Ishikawa (cell line): ENCODE measurements at regions not wholly inside any gene's neighbourhood (a gene's known extent, or its start where the extent isn't known, plus 50 kb on each side); places are given as distances from the start of the nearest gene placed in this dataset.

Source experiments
- CEBPB ChIP-seq: IDR thresholded peaks from 2 replicates; pipeline ENCODE4 v1.6.1; 2012
- CREB1 ChIP-seq: IDR thresholded peaks from 2 replicates; pipeline ENCODE4 v1.6.1; 2012; ENCODE audit warnings: low read depth
- EGR1 ChIP-seq: IDR thresholded peaks from 2 replicates; pipeline ENCODE4 v1.6.1; 2012
- EP300 ChIP-seq: IDR thresholded peaks from 2 replicates; pipeline ENCODE4 v1.6.1; 2012; ENCODE audit warnings: borderline replicate concordance
- FOXM1 ChIP-seq: IDR thresholded peaks from 2 replicates; pipeline ENCODE4 v1.6.1; 2012; ENCODE audit warnings: low read depth, borderline replicate concordance
- MAX ChIP-seq: IDR thresholded peaks from 2 replicates; pipeline ENCODE4 v1.6.1; 2012
- NFIC ChIP-seq: IDR thresholded peaks from 2 replicates; pipeline ENCODE4 v1.6.1; 2012
- RAD21 ChIP-seq: IDR thresholded peaks from 2 replicates; pipeline ENCODE4 v1.6.1; 2012; ENCODE audit warnings: low read depth
- REST ChIP-seq: IDR thresholded peaks from 2 replicates; pipeline ENCODE4 v1.6.1; 2012; ENCODE audit warnings: low read depth, mild to moderate bottlenecking
- TAF1 ChIP-seq: IDR thresholded peaks from 2 replicates; pipeline ENCODE4 v1.6.1; 2012; ENCODE audit warnings: low read depth, mild to moderate bottlenecking
- TCF12 ChIP-seq: IDR thresholded peaks from 2 replicates; pipeline ENCODE4 v1.6.1; 2012; ENCODE audit warnings: low read depth
- TEAD4 ChIP-seq: IDR thresholded peaks from 2 replicates; pipeline ENCODE4 v1.6.1; 2012
- USF1 ChIP-seq: IDR thresholded peaks from 2 replicates; pipeline ENCODE4 v1.6.1; 2012
- YY1 ChIP-seq: IDR thresholded peaks from 2 replicates; pipeline ENCODE4 v1.6.1; 2012; ENCODE audit warnings: low read depth
- ZBTB7A ChIP-seq: IDR thresholded peaks from 2 replicates; pipeline ENCODE4 v1.6.1; 2012; ENCODE audit warnings: low read depth

- TF ChIP-seq REST (no peak), ZBTB7A (no peak), MAX (no peak), EP300 (no peak), YY1 (no peak), TEAD4 (no peak), FOXM1 (no peak)
Measured at GRCh38 chr10:55065185-55065584, 264.2 kb upstream of the PCDH15 start.

- no peak for TF ChIP-seq EP300
- no peak for TF ChIP-seq EGR1
Measured at GRCh38 chr10:55063811-55064210, 262.8 kb upstream of the PCDH15 start.

GRCh38 chr10:55062349-55062748, 261.3 kb upstream of the PCDH15 start:
- TF ChIP-seq EP300 (no peak), ZBTB7A (no peak)

- TF ChIP-seq ZBTB7A (no peak), FOXM1 (no peak), NFIC (no peak), RAD21 (no peak), TEAD4 (no peak)
Measured at GRCh38 chr10:55058800-55059199, 257.8 kb upstream of the PCDH15 start.

- no peak for TF ChIP-seq CEBPB
- TF ChIP-seq TAF1, result no peak
- no peak for TF ChIP-seq YY1
- no peak for TF ChIP-seq REST
Measured at GRCh38 chr10:55051515-55051914, 250.5 kb upstream of the PCDH15 start.

- TF ChIP-seq EGR1 (no peak), EP300 (no peak), TEAD4 (no peak), YY1 (no peak), FOXM1 (no peak), TCF12 (no peak), CREB1 (no peak), TAF1 (no peak), USF1 (no peak), CEBPB (no peak), ZBTB7A (no peak), REST (no peak), MAX (no peak), RAD21 (no peak), NFIC (no peak)
Measured at GRCh38 chr10:55048830-55049498, 247.9 kb upstream of the PCDH15 start.
